ENCODE measurements at regions not wholly inside any gene's neighbourhood (a gene's known extent, or its start where the extent isn't known, plus 50 kb on each side); places are given as distances from the start of the nearest gene placed in this dataset.

DNA sequence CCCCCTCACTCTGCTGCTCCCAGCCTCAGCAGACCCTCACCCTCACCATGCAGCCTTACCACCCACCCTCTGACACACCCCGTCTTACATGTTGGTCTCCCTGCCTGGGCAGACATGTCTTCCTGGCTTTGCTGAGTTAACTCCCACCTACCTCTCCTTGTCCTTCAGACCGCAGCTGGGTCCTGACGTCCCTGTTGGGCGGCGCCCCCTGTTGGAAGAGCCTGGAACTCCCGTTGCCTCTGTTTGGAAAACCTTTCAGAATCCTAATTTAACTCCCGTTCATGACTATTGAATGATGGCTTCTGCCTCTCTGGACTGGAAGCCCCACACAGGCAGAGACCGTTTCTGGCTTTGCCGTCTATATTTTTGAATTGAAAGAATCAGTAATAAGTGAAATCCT is 245.1 kb downstream of the MYLK4 start:
- Histone ChIP-seq H3K27me3 (replicated peaks; ENCODE audit: insufficient read depth) (no peaks in the 10 kb centered on the region), H3K4me3 (no peak overlapping the region), H3K27ac (no peak overlapping the region), H3K9me3 (no peaks in the 10 kb centered on the region), H3K36me3 (no peaks in the 10 kb centered on the region), H3K4me1 (ENCODE audit: control insufficient read depth in 1 of 2, low read depth in 2 of 2) (peaks cover 8 to 31% of the 10 kb centered on the region in 2 donors)
- ATAC-seq (ENCODE audit: insufficient number of reproducible peaks, low FRiP score, low read depth) (no peak), DNase-seq (ENCODE audit: low spot score) (no peak)
- TF ChIP-seq, protein P1, sequence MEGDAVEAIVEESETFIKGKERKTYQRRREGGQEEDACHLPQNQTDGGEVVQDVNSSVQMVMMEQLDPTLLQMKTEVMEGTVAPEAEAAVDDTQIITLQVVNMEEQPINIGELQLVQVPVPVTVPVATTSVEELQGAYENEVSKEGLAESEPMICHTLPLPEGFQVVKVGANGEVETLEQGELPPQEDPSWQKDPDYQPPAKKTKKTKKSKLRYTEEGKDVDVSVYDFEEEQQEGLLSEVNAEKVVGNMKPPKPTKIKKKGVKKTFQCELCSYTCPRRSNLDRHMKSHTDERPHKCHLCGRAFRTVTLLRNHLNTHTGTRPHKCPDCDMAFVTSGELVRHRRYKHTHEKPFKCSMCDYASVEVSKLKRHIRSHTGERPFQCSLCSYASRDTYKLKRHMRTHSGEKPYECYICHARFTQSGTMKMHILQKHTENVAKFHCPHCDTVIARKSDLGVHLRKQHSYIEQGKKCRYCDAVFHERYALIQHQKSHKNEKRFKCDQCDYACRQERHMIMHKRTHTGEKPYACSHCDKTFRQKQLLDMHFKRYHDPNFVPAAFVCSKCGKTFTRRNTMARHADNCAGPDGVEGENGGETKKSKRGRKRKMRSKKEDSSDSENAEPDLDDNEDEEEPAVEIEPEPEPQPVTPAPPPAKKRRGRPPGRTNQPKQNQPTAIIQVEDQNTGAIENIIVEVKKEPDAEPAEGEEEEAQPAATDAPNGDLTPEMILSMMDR (IDR thresholded peaks at IDR 0.05), result no peak

- Histone ChIP-seq H3K4me3 (no peak overlapping the region), H3K27ac (no peak overlapping the region), H3K4me1 (ENCODE audit: control insufficient read depth in 1 of 2, low read depth in 2 of 2) (peaks cover 8 to 31% of the 10 kb centered on the region in 2 donors), H3K9me3 (no peaks in the 10 kb centered on the region), H3K36me3 (no peaks in the 10 kb centered on the region), H3K27me3 (replicated peaks; ENCODE audit: insufficient read depth) (no peaks in the 10 kb centered on the region)
- ATAC-seq (ENCODE audit: insufficient number of reproducible peaks, low FRiP score, low read depth), result no peak
- TF ChIP-seq, protein P1 (IDR thresholded peaks at IDR 0.05), result no peak
- DNase-seq (ENCODE audit: low spot score), result no peak
These were observed 246.1 kb downstream of the MYLK4 start for GRCh38 chr6:2504495-2505064.

- no peaks in the 10 kb centered on the region for H3K27me3 ChIP-seq (replicated peaks; ENCODE audit: insufficient read depth)
- no peak overlapping the region for H3K4me3 ChIP-seq
- ATAC-seq (ENCODE audit: insufficient number of reproducible peaks, low FRiP score, low read depth) (no peak), DNase-seq (ENCODE audit: low spot score) (no peak)
- no peaks in the 10 kb centered on the region for H3K9me3 ChIP-seq
- no peak overlapping the region for H3K27ac ChIP-seq
- TF ChIP-seq, protein P1 (IDR thresholded peaks at IDR 0.05), result no peak
- H3K4me1 ChIP-seq (ENCODE audit: control insufficient read depth in 1 of 2, low read depth in 2 of 2), result peaks cover 8 to 31% of the 10 kb centered on the region in 2 donors
- no peaks in the 10 kb centered on the region for H3K36me3 ChIP-seq
These were observed 246.8 kb downstream of the MYLK4 start for GRCh38 chr6:2503816-2504494.

GRCh38 chr6:2502998-2503674 is 247.6 kb downstream of the MYLK4 start:
- DNase-seq (ENCODE audit: low spot score), result no peak
- Histone ChIP-seq H3K9me3 (no peaks in the 10 kb centered on the region), H3K27ac (no peak overlapping the region), H3K4me1 (ENCODE audit: control insufficient read depth in 1 of 2, low read depth in 2 of 2) (peaks cover 8 to 30% of the 10 kb centered on the region in 2 donors), H3K36me3 (no peaks in the 10 kb centered on the region), H3K4me3 (no peak overlapping the region), H3K27me3 (replicated peaks; ENCODE audit: insufficient read depth) (no peaks in the 10 kb centered on the region)
- ATAC-seq (ENCODE audit: insufficient number of reproducible peaks, low FRiP score, low read depth), result no peak
- TF ChIP-seq, protein P1 (IDR thresholded peaks at IDR 0.05), result no peak

All from thoracic aorta (tissue), 2 donors.